ENCODE measurements at regions not wholly inside any gene's neighbourhood (a gene's known extent, or its start where the extent isn't known, plus 50 kb on each side); places are given as distances from the start of the nearest gene placed in this dataset.
A peak's percentile ranks its signal among the peaks of the same experiment; 100 is the strongest.
"Not testable (repeated sequence)": the region's sequence is repeated elsewhere in the genome, so short reads cannot be mapped to it uniquely, and the experiment has no call there.

DNA sequence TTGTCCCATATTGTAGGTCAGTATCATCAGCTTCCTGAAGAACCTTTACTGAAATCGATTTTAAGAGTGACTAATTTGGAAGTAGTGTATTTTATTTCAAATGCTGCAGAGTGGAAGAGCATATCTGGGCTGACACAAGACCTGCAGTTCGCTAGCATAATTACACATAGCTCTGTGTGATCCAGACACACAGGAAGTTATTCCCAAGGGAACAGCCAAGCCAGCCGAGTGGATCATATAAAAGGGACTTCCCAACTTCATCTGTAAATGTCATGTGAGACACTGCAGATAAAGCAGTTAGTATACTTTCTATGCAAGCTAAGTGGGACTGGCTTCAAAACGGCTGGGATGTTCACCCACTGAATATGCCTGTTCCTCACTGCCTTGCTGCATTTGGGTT is 760.4 kb downstream of the SLITRK1 start:
- DNase-seq (ENCODE audit: low read depth): peak; percentile 6

DNA sequence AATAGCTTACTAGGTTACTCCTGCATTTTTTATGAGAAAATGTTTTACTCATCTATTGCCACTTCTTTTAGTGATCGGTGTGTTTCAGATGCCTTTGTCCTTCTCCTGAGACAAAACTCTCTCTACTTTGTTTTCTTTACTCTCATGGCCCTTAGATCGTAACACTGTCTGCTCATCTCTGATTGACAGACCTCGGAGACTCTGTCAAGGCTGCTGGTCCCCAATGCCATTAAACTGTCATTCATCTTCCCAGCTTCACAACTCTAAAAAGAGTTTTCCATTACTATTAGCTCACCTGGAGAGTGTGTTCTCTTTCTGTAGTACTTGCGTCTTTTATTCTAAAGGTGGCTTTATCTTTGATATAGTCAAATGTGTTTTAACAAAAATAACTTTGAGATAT is 765.2 kb downstream of the SLITRK1 start:
- DNase-seq (ENCODE audit: low read depth): no peak

DNA sequence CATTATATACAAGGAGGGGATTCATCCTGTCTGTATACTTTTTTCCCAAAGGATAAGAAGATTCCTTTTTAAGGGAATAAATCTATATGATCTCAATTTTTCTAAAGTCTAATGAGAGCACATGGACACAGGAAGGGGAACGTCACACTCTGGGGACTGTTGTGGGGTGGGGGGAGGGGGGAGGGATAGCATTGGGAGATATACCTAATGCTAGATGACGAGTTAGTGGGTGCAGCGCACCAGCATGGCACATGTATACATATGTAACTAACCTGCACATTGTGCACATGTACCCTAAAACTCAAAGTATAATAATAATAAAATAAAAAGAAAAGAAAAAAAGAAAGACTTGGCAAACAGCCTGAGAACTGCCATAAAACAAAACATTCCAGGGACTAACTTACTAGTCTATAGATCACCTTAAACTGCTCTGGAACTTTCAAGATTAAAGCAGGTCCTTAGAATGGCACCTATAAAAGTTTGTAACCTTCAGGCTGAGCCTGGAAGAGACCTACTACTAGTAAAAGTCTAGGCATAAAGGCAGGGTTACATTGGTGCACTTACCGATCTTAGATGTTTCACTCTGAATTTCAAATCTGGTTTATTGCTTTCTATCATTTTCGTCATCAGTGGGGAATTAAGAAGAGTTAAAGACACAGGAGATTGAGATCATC is 780.6 kb downstream of the SLITRK1 start:
- DNase-seq (ENCODE audit: low read depth): not testable (repeated sequence)

DNA sequence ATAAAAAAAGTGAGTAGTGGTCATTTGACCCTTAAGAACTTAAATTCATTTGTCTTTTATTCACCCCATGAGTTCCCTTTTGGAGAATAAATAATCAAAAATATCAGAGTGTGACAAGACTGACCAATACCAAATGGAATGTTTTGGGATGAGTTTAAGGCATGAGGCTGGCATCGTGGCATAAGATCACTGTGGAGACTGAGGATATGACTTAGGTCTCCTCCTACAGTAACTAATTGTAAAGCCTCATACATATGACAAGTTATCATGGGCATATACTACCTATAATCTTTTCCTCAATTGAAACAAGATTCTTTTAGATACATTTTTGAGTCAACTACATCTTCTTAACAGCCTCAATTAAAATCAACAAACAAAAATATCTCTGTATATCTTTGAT is 782.0 kb downstream of the SLITRK1 start:
- DNase-seq (ENCODE audit: low read depth): no peak

DNA sequence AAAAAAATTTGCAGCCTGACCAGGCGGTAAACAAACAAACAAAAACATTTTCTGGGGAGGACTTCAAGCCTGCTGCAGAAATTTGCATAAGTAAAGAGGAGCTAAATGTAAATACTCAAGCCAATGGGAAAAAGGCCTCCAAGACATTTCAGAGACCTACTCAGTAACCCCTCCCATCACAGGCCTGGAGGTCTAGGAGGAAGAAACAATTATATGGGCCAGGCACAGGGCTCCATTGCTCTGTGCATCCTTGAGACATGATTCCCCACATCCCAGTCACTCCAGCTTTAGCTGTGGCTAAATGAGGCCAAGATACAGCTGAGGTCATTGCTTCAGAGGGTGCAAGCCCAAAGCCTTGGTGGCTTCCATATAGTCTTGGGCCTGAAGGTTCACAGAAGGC is 793.4 kb downstream of the SLITRK1 start:
- DNase-seq (ENCODE audit: low read depth): no peak

DNA sequence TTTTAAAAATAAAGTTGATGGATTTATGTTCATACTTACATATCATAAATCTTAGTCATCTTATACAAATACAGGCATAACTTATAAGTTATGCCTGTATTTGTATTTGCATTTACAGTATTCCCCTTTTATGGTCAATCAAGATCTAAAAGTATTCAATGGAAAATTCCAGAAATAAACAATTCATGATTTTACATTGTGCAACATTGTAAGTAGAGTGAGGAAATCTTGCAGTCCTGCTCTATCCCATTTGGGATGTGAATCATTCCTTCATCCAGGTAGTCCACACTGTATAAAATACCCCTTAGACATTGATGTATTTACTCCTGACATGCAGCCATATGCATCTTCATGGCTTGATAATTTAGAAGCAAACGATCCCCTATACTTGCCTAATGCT is 795.3 kb downstream of the SLITRK1 start:
- DNase-seq (ENCODE audit: low read depth): no peak

DNA sequence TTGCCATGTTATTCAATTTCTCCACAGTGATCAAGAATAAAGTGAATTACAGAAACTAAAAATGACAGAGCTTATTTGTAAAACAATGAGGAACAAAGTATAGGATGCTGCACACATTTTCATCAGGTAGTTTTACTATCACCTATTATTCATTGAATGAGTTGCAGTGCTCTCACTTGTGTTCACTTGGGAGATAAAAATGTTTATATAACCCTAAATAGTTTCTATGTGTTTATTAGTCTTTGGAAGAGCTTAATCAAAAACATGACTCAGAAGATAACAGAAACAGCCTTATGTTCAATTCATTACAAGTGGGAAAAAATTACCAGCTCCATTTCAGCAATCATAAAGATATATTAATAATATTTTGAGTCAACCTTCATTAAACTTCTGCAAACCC is 796.2 kb downstream of the SLITRK1 start:
- DNase-seq (ENCODE audit: low read depth): no peak

DNA sequence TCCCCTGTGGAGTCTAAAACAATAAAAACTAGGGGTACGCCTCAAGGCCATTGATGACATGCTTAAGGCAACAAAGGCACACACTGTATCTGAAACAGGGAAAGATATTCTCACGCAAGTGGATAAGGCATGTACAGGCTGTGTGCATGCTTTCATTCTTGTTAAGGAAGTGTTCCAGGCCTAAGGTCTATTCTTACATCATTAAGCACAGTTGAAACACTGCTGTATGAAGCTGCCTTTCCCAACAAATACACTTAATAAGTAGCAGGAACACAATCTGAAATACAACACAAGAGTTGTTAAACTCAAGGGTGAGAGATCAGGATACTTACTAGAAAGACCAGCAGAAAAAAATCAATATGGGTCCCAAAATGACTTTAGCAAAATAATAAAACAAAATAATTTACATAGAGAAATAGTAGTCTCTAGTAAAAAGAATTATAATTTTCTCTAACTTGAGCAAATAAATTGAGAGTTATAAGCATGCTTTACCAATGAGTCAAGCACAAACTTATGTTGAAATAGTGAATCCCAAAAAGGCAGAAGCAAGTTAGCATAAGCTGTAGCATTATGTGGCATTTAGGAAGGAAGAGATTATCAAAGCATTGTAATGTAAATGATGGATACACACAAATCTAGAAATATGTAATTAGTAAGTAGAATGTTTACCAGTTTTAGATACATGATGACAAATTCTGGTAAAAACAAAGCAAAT is 796.9 kb downstream of the SLITRK1 start:
- DNase-seq (ENCODE audit: low read depth): peak; percentile 54

DNA sequence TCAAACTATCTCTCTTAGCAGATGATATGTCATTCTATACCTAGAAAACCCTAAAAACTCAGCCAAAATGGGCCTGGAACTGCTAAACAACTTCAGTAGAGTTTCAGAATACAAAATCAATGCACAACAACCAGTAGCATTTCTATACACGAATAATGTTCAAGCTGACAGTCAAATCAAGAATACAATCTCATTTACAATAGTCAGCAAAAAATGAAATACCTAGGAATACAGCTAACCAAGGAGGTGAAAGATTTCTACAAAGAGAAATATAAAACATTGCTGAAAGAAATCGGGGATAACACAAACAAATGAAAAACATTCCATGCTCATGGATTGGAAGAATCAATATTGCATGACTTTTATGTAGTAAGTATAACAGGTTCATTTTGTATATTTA is 804.8 kb downstream of the SLITRK1 start:
- no peak for DNase-seq (ENCODE audit: low read depth)

DNA sequence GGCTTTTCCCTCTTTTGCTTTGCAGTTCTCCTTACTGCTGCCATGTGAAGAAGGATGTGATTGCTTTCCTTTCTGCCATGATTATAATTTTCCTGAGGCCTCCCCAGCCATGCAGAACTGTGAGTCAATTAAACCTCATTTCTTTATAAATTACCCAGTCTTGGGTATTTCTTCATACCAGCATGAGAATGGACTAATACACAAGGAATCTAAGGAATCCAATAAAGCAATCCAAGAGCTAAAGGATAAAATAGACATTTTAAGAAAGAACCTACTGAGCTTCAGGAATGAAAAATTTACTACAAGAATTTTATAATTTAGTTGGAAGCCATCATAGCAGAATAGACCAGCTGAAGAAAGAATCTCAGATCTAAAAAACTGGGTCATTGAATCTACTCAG is 808.3 kb downstream of the SLITRK1 start:
- peak; percentile 62 for DNase-seq (ENCODE audit: low read depth)

DNA sequence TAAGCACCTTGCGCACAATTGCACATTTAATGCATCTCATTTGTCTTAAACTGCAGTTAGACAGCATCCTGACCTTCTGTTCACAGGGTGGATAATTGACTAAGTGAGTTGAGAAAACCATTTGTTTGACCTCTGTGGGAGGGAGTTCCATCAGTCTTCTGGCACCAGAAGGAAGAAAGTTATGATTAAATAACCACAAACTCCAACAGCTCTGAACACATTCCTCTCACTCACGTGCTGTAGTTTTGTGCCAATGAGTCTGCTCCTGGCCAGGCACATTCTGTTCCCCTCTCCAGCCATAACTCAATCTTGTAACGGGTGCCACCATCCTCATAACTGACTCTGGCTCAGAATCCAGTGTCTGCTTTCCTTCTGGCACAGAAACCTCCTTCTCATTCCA is 817.2 kb downstream of the SLITRK1 start:
- peak; percentile 99 for DNase-seq (ENCODE audit: low read depth)

DNA sequence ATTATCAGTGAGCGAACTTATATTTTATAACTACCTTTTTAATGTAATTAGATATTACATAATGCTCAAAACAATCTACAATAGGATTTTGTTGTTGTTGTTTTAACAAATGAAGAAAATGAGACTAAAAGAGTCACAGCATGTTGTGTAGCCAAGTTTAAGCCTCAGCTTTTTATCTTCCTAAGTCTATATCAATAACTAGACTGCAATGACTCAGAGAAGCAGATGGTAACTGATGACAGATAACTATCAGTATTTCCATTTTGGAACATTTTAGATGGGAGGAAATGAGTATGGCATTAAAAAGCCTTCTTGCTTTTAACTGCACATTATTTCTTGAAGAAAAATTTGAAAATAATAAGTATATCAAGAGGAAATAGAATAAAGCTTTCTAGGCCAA is 825.2 kb downstream of the SLITRK1 start:
- no peak for DNase-seq (ENCODE audit: low read depth)

DNA sequence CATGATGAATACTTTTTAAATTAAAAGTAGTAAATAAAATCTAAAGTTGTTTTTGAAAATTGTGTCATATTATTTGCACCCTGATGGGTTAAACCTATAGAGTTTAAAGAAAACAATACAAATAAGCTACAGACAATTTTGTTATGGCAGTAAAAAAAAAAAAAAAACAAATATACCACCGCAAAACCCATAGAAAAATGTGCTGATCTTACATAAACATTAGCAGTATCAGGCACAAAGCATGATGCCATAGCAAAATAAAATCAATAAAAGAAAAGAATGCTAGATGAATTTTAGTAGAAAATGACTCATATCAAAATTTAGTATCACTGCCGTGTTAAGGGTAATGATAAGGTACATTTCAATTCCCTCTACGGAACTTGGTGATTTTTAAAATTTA is 826.0 kb downstream of the SLITRK1 start:
- no peak for DNase-seq (ENCODE audit: low read depth)

DNA sequence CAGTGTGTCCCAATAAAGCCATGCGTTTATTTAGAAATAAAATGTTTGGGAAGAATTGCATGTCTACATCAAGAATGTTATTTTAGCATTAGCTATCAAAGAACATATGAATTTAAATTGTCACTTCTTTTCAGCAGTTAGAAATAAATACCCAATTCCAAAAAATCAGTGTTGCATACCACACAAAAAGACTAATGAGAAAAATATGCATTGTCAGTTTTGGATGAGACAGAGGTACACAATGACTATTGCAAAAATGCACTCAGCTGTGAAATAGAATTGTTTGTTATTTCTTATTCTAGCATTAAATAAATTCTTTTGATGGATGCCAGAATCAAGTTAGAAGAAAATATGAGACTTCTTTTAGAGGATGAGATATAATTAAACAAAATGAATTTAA is 833.9 kb downstream of the SLITRK1 start:
- DNase-seq (ENCODE audit: low read depth): peak; percentile 90

DNA sequence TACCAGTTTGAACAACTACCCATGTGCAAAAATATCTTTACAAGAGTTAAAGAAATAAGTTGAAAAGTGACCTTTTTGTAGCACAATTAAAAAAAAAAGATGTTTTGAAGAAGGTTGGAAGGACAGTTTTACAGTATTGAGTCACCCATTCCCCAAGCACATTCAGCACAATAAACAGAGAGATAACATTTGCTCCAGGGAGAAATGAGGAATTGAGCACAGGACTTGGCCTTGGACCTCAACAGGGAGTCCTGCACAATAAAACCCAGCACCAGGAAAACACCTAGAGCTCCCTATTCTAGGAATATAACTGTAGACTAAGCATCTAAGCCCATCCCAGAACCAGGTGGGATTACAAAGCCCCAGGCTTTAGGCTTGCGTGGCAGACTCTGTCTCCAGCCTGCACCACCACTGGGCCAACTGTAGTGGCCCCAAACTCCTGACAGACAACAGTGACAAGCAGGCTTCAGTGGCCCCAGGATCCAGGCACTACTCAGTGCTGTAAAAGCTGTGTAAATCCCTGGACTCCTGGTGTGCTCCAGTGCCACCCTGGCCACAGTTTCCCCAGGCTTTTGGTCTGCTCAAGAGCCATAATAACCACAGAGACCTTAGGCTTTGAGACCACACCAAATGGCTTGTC is 857.2 kb downstream of the SLITRK1 start:
- no peak for DNase-seq (ENCODE audit: low read depth)

DNA sequence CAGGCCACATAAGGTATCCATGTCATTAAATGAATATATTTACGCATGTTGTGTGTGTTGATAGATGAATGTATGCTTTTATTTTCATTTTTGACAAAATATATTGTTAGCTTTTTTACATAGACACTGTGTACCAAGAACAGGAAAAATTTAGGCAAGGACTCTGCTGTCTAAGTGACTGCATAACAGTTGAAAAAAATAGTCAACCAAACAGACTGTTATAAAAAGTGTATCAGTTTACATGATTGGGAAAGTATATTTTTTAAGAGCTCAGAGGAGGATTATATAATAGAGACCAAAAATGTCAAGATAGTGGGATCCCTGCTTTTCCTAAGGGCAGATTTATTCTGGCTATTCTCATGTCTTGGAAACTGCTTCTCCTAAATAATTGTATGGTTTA is 858.0 kb downstream of the SLITRK1 start:
- peak; percentile 54 for DNase-seq (ENCODE audit: low read depth)

DNA sequence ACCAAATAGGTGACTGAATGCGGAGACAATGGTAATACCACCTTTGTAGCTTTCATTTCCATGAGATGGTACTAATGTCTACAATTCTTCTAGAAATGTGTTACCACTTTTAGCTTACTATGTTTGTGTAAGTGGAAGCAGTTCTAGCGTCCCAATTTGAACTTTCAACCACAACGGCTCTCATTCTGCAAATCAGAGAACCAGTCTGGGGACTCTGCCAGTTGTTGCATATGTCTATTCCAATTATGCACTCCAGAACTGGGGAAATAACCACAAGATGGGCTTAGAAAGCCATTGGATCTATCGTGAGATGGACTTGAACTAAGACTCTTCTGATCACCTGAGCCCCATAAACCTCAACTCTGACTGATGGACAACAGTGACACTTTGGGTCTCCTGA is 862.3 kb downstream of the SLITRK1 start:
- DNase-seq (ENCODE audit: low read depth): peak; percentile 57

DNA sequence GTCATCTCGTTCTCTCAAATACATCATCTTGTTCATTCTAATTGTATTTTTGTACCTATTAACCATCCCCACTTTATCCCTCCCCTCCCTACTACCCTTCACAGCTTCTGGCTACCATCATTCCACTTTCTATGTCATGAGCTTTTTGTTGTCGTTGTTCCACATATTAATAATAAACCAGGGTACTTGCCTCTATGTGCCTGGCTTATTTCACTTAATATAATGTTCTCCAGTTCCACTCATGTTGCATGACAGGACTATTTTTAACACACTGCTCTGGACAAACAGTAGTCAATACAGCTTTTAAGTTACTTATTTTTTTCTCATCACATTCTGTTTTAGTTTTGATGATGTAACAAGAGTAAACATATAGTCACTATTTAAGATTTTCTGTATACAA is 872.3 kb downstream of the SLITRK1 start:
- DNase-seq (ENCODE audit: low read depth): no peak

DNA sequence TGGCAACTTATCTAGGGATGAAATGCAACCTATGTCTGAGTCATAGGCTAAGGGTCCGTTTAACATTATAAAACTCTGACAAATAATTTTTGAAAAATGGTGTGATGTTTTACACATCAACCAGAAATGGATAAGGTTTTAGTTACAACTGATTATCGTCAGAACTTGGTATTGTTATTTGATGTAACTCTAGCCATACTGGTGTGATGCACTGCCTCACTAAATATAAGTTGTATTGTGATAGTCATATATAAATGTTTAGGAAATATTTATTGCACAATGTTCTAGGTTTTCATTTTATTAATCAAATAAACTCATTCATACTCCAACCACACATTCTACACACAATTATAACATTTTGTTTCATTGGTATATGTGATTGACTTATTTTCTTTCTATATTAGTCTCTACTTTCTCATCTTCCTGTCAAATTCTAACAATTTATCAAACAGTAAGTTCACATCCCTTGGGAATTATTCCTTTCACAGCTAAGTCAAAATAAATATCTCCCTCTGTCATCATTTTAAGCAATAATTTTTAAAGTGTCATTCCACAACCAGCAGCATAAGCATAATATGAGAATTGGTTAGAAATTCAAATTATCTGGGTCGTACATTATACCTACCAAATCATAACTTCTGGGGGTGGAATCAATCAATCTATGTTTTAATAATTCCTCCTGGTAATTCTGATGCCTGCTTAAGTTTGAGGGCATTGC is 873.9 kb downstream of the SLITRK1 start:
- DNase-seq (ENCODE audit: low read depth): no peak

DNA sequence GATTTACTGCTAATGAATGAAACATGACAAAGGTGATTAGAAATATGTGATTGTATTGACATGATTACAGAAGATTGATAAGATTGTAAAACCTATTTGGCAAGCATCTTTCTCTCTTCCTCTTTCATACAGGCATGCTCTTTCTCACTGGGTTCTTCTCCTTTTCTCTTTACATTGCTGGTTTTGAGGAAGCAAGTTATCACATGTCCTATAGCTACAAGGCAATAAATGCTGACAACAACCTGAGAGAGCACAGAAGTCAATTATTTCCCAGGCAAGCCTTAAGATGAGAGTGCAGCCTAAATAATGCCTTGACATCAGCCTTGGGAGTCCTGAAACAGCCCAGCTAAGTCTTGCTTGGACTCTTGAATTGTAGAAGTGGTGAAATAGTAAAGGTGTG is 875.0 kb downstream of the SLITRK1 start:
- DNase-seq (ENCODE audit: low read depth): no peak

DNA sequence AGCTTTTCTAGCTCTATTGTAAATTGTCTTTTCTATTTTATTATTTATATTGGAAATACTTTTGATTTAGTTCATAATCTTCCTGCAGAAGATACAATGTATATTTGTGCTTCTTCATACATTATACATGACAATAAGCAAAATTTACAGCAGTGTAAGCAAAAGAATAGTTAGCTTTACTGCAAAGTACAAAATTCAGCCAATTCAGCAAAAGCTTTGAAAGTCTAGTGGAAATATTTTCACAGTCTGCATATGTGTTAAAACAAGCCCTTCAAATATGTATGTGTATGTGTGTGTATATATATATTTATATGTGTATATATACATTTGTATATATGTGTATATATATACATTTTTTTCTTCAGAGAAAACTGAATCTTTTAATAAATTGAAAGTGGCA is 879.1 kb downstream of the SLITRK1 start:
- no peak for DNase-seq (ENCODE audit: low read depth)

DNA sequence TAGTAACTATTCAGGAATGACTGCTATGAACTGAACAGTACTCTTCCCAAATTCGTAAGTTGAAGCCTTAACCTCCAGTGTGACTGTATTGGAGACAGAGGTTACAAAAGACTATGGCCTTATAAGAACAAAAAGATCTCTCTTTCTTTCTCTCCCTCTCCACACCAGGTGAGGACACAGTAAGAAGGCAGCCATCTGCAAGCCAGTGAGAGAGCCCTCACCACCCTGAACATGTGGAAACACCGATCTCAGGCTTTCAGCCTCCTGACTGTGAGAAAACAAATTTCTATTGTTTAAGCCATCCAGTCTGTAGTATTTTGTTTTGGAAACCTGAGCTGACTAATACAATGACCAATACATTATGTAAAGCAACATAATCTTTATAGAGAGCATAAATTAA is 888.9 kb downstream of the SLITRK1 start:
- no peak for DNase-seq (ENCODE audit: low read depth)

DNA sequence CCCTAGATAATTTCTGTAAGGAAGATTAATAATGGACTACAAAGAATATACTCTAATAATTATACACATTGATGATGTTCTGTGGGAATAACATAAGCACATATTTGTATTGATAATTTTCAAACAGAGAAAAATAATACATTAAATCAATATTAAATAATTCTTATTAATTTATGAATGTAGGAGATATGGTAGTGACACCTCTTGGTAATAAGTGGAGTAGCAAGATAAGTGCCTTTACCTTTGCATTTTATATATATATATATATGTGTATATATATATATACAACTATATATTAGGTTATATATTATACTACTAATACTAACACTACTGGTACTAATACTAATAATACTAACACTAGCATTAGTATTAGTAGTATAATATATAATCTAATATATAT is 905.8 kb downstream of the SLITRK1 start:
- DNase-seq (ENCODE audit: low read depth): no peak

Measured in fibroblast of gingiva (primary cell).